HepG2 (cell line): ENCODE measurements at regions not wholly inside any gene's neighbourhood (a gene's known extent, or its start where the extent isn't known, plus 50 kb on each side); places are given as distances from the start of the nearest gene placed in this dataset.

ENCODE experiments used
- ATAC-seq: fragments of 200-7000 bp; cut with Tn5 transposase; 3 replicates; pipeline ENCODE4 v1.9.1; 2020; ENCODE audit warnings: mild to moderate bottlenecking, moderate library complexity
- BruUV-seq: library from RNA; stranded (reverse); fragments of 400-500 nt; replicated peaks from 2 replicates; lab custom pipeline; 2021; lab: Mats Ljungman, UMichigan
- CTCF ChIA-PET: fragments of 300-600 bp; formaldehyde crosslinking; extraction: SDS; loops from one replicate; lab custom pipeline; 2021; ENCODE audit warnings: low total read pairs, inconsistent platforms, low intra/inter-chr PET ratio; lab: Yijun Ruan, JAX
- POLR2A ChIA-PET: fragments of 350-600 bp; sonication (Branson Sonifier 250); formaldehyde crosslinking; loops from one replicate; lab custom pipeline; 2020; ENCODE audit warnings: antibody characterized with exemption, inconsistent platforms; lab: Yijun Ruan, JAX
- DNase-seq: peaks from one replicate; pipeline ENCODE4 v3.0.0-alpha.2; 2015; ENCODE audit warnings: low spot score
- FAIRE-seq: peaks from 3 replicates; lab custom pipeline; 2011; peaks lifted over from hg19 to GRCh38; lab: Jason Lieb, UNC
- H2AFZ ChIP-seq: one replicate; pipeline ENCODE4 v1.6.1; 2011; ENCODE audit warnings: low read length, inconsistent platforms
- H3K27ac ChIP-seq: fragments of 300-600 bp; 3 replicates; pipeline ENCODE4 v1.8.0; 2011; ENCODE audit warnings: mixed run types, mild to moderate bottlenecking, mixed read lengths, low read length, inconsistent platforms; ENCODE audit not compliant: insufficient read depth; ENCODE audit errors: extremely low read length
- H3K27me3 ChIP-seq, 2 experiments: fragments of 200-600 bp in 1 of 2; 2 replicates in 1 of 2; 3 replicates in 1 of 2; pipeline versions ENCODE4 v1.6.0 to v1.8.0; 2011; ENCODE audit warnings: low read length in 2 of 2, mild to moderate bottlenecking in 2 of 2, moderate library complexity in 2 of 2, inconsistent platforms in 1 of 2; ENCODE audit not compliant: insufficient read depth in 2 of 2, control insufficient read depth in 1 of 2
- H3K36me3 ChIP-seq, 2 experiments: fragments of 200-600 bp in 1 of 2; replicated peaks in 1 of 2; 2 replicates in 1 of 2; 3 replicates in 1 of 2; pipeline versions ENCODE4 v1.5.1 to v1.8.0; 2011; ENCODE audit warnings: low read length in 2 of 2, inconsistent platforms in 1 of 2; ENCODE audit not compliant: insufficient read depth in 2 of 2, control insufficient read depth in 1 of 2
- H3K4me1 ChIP-seq: 2 replicates; pipeline ENCODE4 v1.5.1; 2012; ENCODE audit warnings: low read length, inconsistent platforms; ENCODE audit not compliant: insufficient read depth
- H3K4me2 ChIP-seq: 2 replicates; pipeline ENCODE4 v1.6.0; 2011; ENCODE audit warnings: low read depth, low read length, inconsistent platforms
- H3K4me3 ChIP-seq, 3 experiments: fragments of 200-600 bp in 1 of 3; sonication (generic), shearing (Covaris generic) in 1 of 3; replicated peaks in 1 of 3; 2 replicates each; pipeline ENCODE4 v1.5.1; 2011 to 2016; ENCODE audit warnings: low read length in 3 of 3, inconsistent platforms in 2 of 3, low read depth in 2 of 3, mild to moderate bottlenecking in 2 of 3, control low read depth in 1 of 3, mixed read lengths in 1 of 3; ENCODE audit not compliant: insufficient read depth in 1 of 3
- H3K79me2 ChIP-seq: one replicate; pipeline ENCODE4 v1.6.1; 2011; ENCODE audit warnings: low read length, inconsistent platforms; ENCODE audit not compliant: insufficient read depth
- H3K9ac ChIP-seq: 2 replicates; pipeline ENCODE4 v1.6.0; 2011; ENCODE audit warnings: mild to moderate bottlenecking, low read depth, low read length, inconsistent platforms; ENCODE audit not compliant: insufficient read depth
- H3K9me3 ChIP-seq: 2 replicates; pipeline ENCODE4 v1.5.1; 2012; ENCODE audit warnings: mild to moderate bottlenecking, low read length
- H4K20me1 ChIP-seq: 2 replicates; pipeline ENCODE4 v1.6.0; 2011; ENCODE audit warnings: inconsistent platforms, mild to moderate bottlenecking, low read length, moderate library complexity; ENCODE audit not compliant: insufficient read depth
- KLF11 ChIP-seq: IDR thresholded peaks from 2 replicates; pipeline ENCODE4 v1.6.1; 2016; ENCODE audit warnings: missing compliant biosample characterization
- SUZ12 ChIP-seq: fragments of 150-350 bp; IDR thresholded peaks from 2 replicates; pipeline ENCODE4 v1.6.1; 2014; ENCODE audit warnings: low read depth, low read length
- ZNF136 ChIP-seq: sonication (generic); formaldehyde crosslinking; IDR thresholded peaks from 2 replicates; pipeline ENCODE4 v1.8.1; 2022; ENCODE audit warnings: low read depth, mild to moderate bottlenecking, moderate library complexity, missing genetic modification reagents
- ZNF652 ChIP-seq: IDR thresholded peaks from 2 replicates; pipeline ENCODE4 v1.6.1; 2016; ENCODE audit warnings: low read depth, borderline replicate concordance
- WGBS: methylation state at CpG from one replicate; pipeline ENCODE4 v1.1.6; 2017; ENCODE audit warnings: low lambda C conversion rate; 5-methylcytosine and 5-hydroxymethylcytosine counted together
- in situ Hi-C: cut with HindIII; loops from 2 replicates; pipeline ENCODE4 v1.10.0; 2017; ENCODE audit warnings: low pct_unique_long_range_greater_than_20kb; ENCODE audit not compliant: extremely low pct_ligation_motif_present
- intact Hi-C: fragments of 100-400 bp; cut with micrococcal nuclease; formaldehyde crosslinking; loops from one replicate; pipeline ENCODE4 v1.10.0; 2022; ENCODE audit not compliant: unreplicated experiment
- TF ChIP-seq, protein P1 (sequence below): IDR thresholded peaks from 2 replicates; pipeline ENCODE4 v1.6.1; 2016; ENCODE audit warnings: missing compliant biosample characterization, missing genetic modification reagents, borderline replicate concordance

DNA sequence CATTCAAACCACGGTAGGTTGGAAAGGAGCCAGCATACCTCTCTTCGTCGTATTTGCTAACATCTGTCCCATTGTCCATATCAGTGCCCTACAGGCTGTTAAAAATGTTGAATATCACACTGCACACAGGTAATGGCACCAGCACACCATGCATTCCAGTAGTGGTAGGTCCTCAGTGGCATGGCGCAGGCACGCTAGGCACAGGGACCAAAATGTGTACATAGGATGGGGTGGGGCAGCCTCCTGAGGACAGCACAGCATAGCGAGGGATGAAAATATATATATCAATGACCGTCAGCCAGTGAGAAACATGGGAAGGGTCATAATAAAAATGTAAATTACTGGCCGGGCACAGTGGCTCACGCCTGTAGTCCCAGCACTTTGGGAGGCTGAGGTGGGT lies 99.9 kb upstream of the CTBP2 start:
- ChIA-PET CTCF (no interaction called here), POLR2A (no interaction called here)
- Histone ChIP-seq H2AFZ (no peak overlapping the region), H3K79me2 (no peaks in the 10 kb centered on the region), H4K20me1 (no peaks in the 10 kb centered on the region), H3K9ac (no peak overlapping the region), H3K4me1 (no peaks in the 10 kb centered on the region), H3K27me3 (peaks cover 0 to 2% of the 10 kb centered on the region in 2 experiments; a peak in 2 of 5 replicates), H3K4me2 (no peak overlapping the region), H3K27ac (no peak overlapping the region), H3K36me3 (no peaks in the 10 kb centered on the region), H3K9me3 (no peaks in the 10 kb centered on the region), H3K4me3 (no peak overlapping the region)
- TF ChIP-seq ZNF136 (CRISPR knock-in tag) = no peak
- ATAC-seq (no peak), DNase-seq (no peak), FAIRE-seq (no peak)
- in situ Hi-C loops (no loop called here), intact Hi-C loops (no loop called here)
- WGBS = 30% methylated on average over 9 of the region's 9 CpGs
- no TSS peak for BruUV-seq

DNA sequence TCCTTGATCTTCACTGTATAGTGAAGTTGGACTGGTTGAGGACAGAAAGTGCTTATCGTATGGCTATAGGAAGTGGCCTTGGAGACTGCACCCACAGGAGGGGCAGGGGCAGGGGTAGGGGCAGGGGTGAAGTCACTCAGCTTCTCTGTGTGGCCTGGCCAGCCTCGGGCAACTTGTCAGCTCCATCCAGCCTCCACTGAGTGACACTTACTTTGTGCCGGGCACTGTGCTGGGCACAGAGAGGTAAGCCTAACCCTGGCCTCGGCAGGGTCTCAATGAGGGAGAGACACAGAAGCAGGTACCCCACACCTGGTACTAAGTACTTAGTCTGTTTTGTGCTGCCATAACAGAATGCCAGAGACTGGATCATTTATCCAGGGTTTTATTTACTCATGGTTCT lies 99.3 kb upstream of the CTBP2 start:
- no peaks in the 10 kb centered on the region for H3K4me1 ChIP-seq
- WGBS = 60% methylated on average over 1 of the region's 4 CpGs
- intact Hi-C loops = no loop called here
- H4K20me1 ChIP-seq = no peaks in the 10 kb centered on the region
- ChIA-PET POLR2A (no interaction called here), CTCF (no interaction called here)
- in situ Hi-C loops = no loop called here
- no peaks in the 10 kb centered on the region for H3K9me3 ChIP-seq
- no TSS peak for BruUV-seq
- peaks cover 0 to 2% of the 10 kb centered on the region in 2 experiments; a peak in 2 of 5 replicates for H3K27me3 ChIP-seq
- no peak overlapping the region for H3K4me3 ChIP-seq
- TF ChIP-seq KLF11 (CRISPR knock-in tag) (no peak), SUZ12 (no peak), ZNF652 (no peak)
- TF ChIP-seq, protein P1, sequence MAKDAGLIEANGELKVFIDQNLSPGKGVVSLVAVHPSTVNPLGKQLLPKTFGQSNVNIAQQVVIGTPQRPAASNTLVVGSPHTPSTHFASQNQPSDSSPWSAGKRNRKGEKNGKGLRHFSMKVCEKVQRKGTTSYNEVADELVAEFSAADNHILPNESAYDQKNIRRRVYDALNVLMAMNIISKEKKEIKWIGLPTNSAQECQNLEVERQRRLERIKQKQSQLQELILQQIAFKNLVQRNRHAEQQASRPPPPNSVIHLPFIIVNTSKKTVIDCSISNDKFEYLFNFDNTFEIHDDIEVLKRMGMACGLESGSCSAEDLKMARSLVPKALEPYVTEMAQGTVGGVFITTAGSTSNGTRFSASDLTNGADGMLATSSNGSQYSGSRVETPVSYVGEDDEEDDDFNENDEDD (CRISPR knock-in tag) = no peak
- no peak overlapping the region for H2AFZ ChIP-seq
- H3K36me3 ChIP-seq = no peaks in the 10 kb centered on the region
- DNase-seq (no peak), ATAC-seq (no peak), FAIRE-seq (no peak)
- H3K27ac ChIP-seq = no peak overlapping the region
- no peak overlapping the region for H3K4me2 ChIP-seq
- no peak overlapping the region for H3K9ac ChIP-seq
- no peaks in the 10 kb centered on the region for H3K79me2 ChIP-seq
